Body of pancreas (tissue), 4 donors: ENCODE measurements at regions not wholly inside any gene's neighbourhood (a gene's known extent, or its start where the extent isn't known, plus 50 kb on each side); places are given as distances from the start of the nearest gene placed in this dataset.

Source experiments
- ATAC-seq: fragments of 150-250 bp; one replicate; pipeline ENCODE4 v1.9.1; 2016
- DNase-seq, 4 donors: peaks; one replicate each; pipeline ENCODE4 v3.0.0-alpha.2; 2019
- H3K27ac ChIP-seq, 4 donors: fragments of 200-600 bp; sonication (generic); 1 replicate in 3 of 4; 2 replicates in 1 of 4; pipeline versions ENCODE4 v1.5.1 to v1.6.1; 2016 to 2019; ENCODE audit warnings: mild to moderate bottlenecking in 1 of 4, mixed read lengths in 1 of 4, moderate library complexity in 1 of 4
- H3K27me3 ChIP-seq, 2 donors: fragments of 200-600 bp; sonication (generic); one replicate each; pipeline ENCODE4 v1.6.0; 2016; ENCODE audit warnings: mild to moderate bottlenecking in 1 of 2
- H3K36me3 ChIP-seq, 2 donors: fragments of 200-600 bp; sonication (generic); replicated peaks in 1 of 2; 2 replicates each; pipeline ENCODE4 v1.5.1; 2016; ENCODE audit warnings: low read depth in 2 of 2; ENCODE audit not compliant: insufficient read depth in 1 of 2
- H3K4me1 ChIP-seq: fragments of 200-600 bp; sonication (generic); one replicate; pipeline ENCODE4 v1.6.0; 2016
- H3K4me3 ChIP-seq, 2 donors: fragments of 200-600 bp; sonication (generic); 1 replicate in 1 of 2; 2 replicates in 1 of 2; pipeline ENCODE4 v1.5.1; 2016 to 2019
- H3K9me3 ChIP-seq, 3 donors: fragments of 200-600 bp; sonication (generic); 1 replicate in 2 of 3; 2 replicates in 1 of 3; pipeline ENCODE4 v1.5.1; 2016
- POLR2A ChIP-seq, 3 donors: fragments of 450-650 bp; IDR thresholded peaks; one replicate each; pipeline ENCODE4 v1.6.1; 2016; ENCODE audit warnings: antibody characterized with exemption in 3 of 3, mild to moderate bottlenecking in 2 of 3
- WGBS, 2 donors: methylation state at CpG; one replicate each; pipeline ENCODE4 v1.1.5; 2017; 5-methylcytosine and 5-hydroxymethylcytosine counted together
- intact Hi-C: fragments of 100-400 bp; cut with DNase I; formaldehyde crosslinking; loops from one replicate; pipeline ENCODE4 v1.15.1; 2023
- TF ChIP-seq, protein P1 (sequence below), 7 experiments: fragments of 450-650 bp in 4 of 7; fragments of 200-600 bp in 3 of 7; sonication (generic) in 3 of 7; IDR thresholded peaks; one replicate each; pipeline ENCODE4 v1.5.1; 2016 to 2019; ENCODE audit warnings: antibody characterized with exemption in 7 of 7

GRCh38 chr14:44763356-44763755 is 198.4 kb downstream of the KLHL28 start:
- no peak for ATAC-seq
- intact Hi-C loops = no loop called here
- no peak overlapping the region for H3K4me3 ChIP-seq
- no peaks in the 10 kb centered on the region for H3K36me3 ChIP-seq
- 66 to 73% methylated on average over 1 of the region's 1 CpG for WGBS, 2 donors
- H3K9me3 ChIP-seq = no peaks in the 10 kb centered on the region
- no peak overlapping the region for H3K27ac ChIP-seq
- H3K27me3 ChIP-seq = no peaks in the 10 kb centered on the region
- H3K4me1 ChIP-seq = no peaks in the 10 kb centered on the region
- DNase-seq = no peak
- TF ChIP-seq, protein P1, sequence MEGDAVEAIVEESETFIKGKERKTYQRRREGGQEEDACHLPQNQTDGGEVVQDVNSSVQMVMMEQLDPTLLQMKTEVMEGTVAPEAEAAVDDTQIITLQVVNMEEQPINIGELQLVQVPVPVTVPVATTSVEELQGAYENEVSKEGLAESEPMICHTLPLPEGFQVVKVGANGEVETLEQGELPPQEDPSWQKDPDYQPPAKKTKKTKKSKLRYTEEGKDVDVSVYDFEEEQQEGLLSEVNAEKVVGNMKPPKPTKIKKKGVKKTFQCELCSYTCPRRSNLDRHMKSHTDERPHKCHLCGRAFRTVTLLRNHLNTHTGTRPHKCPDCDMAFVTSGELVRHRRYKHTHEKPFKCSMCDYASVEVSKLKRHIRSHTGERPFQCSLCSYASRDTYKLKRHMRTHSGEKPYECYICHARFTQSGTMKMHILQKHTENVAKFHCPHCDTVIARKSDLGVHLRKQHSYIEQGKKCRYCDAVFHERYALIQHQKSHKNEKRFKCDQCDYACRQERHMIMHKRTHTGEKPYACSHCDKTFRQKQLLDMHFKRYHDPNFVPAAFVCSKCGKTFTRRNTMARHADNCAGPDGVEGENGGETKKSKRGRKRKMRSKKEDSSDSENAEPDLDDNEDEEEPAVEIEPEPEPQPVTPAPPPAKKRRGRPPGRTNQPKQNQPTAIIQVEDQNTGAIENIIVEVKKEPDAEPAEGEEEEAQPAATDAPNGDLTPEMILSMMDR (IDR thresholded peaks at IDR 0.05) = no peak
- no peak for TF ChIP-seq POLR2A (IDR thresholded peaks at IDR 0.05)

- H3K4me1 ChIP-seq = no peaks in the 10 kb centered on the region
Observed at GRCh38 chr14:44759277-44759676, 202.5 kb downstream of the KLHL28 start.

GRCh38 chr14:44756554-44756953 is 205.2 kb downstream of the KLHL28 start:
- no peaks in the 10 kb centered on the region for H3K9me3 ChIP-seq
- 47% methylated on average over 3 of the region's 3 CpGs for WGBS, 2 donors
- no peak for TF ChIP-seq POLR2A (IDR thresholded peaks at IDR 0.05)
- TF ChIP-seq, protein P1 (IDR thresholded peaks at IDR 0.05) = no peak
- no peak for ATAC-seq
- no peak for DNase-seq
- H3K4me1 ChIP-seq = no peaks in the 10 kb centered on the region
- intact Hi-C loops = no loop called here
- no peak overlapping the region for H3K27ac ChIP-seq
- H3K36me3 ChIP-seq = no peaks in the 10 kb centered on the region
- H3K27me3 ChIP-seq = no peaks in the 10 kb centered on the region
- no peak overlapping the region for H3K4me3 ChIP-seq

More at GRCh38 chr14:44759277-44759676, 202.5 kb downstream of the KLHL28 start:
- no peak overlapping the region for H3K27ac ChIP-seq
- H3K36me3 ChIP-seq = no peaks in the 10 kb centered on the region
- H3K4me3 ChIP-seq = no peak overlapping the region
- intact Hi-C loops = no loop called here
- TF ChIP-seq, protein P1 (IDR thresholded peaks at IDR 0.05) = no peak
- TF ChIP-seq POLR2A (IDR thresholded peaks at IDR 0.05) = no peak
- no peaks in the 10 kb centered on the region for H3K27me3 ChIP-seq
- H3K9me3 ChIP-seq = no peaks in the 10 kb centered on the region
- DNase-seq (no peak), ATAC-seq (no peak)
- WGBS, 2 donors = 49 to 54% methylated on average over 2 of the region's 2 CpGs

DNA sequence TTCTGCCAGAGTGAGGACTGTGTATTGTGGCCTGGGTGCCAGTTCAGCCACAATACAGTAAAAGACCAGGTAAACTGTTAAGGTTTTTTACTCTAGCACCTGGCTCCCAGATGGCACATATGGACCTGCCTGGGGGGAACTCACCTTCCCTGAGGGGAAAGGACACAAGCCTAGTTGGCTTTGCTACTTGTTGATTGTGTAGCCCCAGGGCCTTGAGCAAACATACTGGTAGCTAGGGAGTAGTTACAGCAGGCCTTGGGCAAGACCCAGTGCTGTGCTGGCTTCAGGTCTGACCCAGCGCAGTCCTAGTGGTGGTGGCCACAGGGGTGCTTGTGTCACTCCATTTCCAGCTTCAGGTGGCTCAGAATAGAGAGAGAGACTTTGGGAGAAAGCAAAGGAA is 216.4 kb downstream of the KLHL28 start:
- DNase-seq (no peak), ATAC-seq (no peak)
- Histone ChIP-seq H3K36me3 (no peaks in the 10 kb centered on the region), H3K27me3 (no peaks in the 10 kb centered on the region), H3K4me1 (no peaks in the 10 kb centered on the region), H3K4me3 (no peak overlapping the region), H3K9me3 (no peaks in the 10 kb centered on the region), H3K27ac (no peak overlapping the region)
- intact Hi-C loops = no loop called here
- 83 to 100% methylated on average over 1 of the region's 1 CpG for WGBS, 2 donors
- TF ChIP-seq POLR2A (IDR thresholded peaks at IDR 0.05) = no peak
- TF ChIP-seq, protein P1 (IDR thresholded peaks at IDR 0.05) = no peak

DNA sequence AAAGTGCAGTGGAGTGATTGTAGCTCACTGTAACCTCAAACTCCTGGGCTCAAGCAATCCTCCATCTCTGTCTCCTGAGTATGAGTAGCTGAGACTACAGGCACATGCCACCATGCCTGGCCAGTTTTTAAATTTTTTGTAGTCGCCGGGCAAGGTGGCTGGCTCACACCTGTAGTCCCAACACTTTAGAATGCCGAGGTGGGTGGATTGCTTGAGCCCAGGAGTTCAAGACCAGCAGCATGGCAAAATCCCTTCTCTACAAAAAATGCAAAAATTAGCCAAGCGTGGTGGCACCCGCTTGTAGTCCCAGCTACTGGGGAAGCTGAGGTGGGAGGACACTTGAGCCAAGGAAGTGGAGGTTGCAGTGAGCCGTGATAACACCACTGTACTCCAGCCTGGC is 219.5 kb downstream of the KLHL28 start:
- Histone ChIP-seq H3K4me3 (no peak overlapping the region), H3K36me3 (no peaks in the 10 kb centered on the region), H3K27me3 (no peaks in the 10 kb centered on the region), H3K4me1 (no peaks in the 10 kb centered on the region), H3K9me3 (no peaks in the 10 kb centered on the region), H3K27ac (no peak overlapping the region)
- no peak for ATAC-seq
- intact Hi-C loops = no loop called here
- no peak for TF ChIP-seq POLR2A (IDR thresholded peaks at IDR 0.05)
- TF ChIP-seq, protein P1 (IDR thresholded peaks at IDR 0.05) = no peak
- DNase-seq = no peak
- WGBS, 2 donors = 72 to 79% methylated on average over 3 to 6 of the region's 6 CpGs
